ENCODE measurements at regions not wholly inside any gene's neighbourhood (a gene's known extent, or its start where the extent isn't known, plus 50 kb on each side); places are given as distances from the start of the nearest gene placed in this dataset.
"Not testable (repeated sequence)": the region's sequence is repeated elsewhere in the genome, so short reads cannot be mapped to it uniquely, and the experiment has no call there.

DNA sequence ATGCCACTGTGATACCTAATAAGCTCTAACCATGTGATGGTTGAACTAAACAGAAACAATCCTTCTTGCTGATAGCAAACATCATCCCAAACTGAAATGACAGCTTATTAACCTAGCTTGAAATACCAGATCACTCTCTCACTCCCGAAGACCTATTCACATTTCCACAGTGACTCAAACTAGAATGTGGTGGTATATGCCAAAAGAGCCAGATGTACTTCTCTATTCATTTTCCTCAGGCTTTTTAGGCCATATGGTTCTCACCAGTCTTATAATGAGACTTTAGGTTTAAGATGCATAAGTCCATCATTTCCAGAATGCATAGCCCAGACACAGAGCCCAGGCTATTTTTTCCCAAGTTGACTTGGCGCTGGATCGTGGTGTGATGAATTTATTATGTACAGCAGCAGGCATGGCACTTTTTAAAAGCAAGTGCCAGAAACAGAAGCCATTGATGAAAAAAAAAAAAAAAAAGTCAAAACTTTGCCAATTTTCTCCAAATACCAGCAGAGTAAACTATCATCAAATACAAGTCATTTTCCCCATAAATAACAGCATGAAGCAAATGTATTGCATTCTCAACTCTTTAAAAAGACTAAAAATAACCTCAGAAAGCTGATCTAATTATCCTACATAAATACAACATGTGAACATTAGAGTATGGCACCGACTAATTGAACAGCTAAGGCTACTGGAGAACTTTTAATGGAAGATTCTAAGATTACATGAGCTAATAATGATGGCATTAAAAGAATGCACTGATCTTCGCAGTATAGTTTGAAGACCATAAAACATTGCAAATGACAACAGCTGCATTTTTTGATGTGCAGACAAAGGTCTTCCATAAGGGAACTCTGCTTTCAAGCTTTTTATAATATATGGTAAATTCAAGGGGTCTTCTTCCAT is 365.4 kb downstream of the LRRIQ3 start:
- H3K4me3 ChIP-seq (ENCODE audit: low read depth, low read length): no peak overlapping the region
- TF ChIP-seq, protein P1, sequence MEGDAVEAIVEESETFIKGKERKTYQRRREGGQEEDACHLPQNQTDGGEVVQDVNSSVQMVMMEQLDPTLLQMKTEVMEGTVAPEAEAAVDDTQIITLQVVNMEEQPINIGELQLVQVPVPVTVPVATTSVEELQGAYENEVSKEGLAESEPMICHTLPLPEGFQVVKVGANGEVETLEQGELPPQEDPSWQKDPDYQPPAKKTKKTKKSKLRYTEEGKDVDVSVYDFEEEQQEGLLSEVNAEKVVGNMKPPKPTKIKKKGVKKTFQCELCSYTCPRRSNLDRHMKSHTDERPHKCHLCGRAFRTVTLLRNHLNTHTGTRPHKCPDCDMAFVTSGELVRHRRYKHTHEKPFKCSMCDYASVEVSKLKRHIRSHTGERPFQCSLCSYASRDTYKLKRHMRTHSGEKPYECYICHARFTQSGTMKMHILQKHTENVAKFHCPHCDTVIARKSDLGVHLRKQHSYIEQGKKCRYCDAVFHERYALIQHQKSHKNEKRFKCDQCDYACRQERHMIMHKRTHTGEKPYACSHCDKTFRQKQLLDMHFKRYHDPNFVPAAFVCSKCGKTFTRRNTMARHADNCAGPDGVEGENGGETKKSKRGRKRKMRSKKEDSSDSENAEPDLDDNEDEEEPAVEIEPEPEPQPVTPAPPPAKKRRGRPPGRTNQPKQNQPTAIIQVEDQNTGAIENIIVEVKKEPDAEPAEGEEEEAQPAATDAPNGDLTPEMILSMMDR (IDR thresholded peaks at IDR 0.05; ENCODE audit: control insufficient read depth, extremely low read depth, insufficient read depth): no peak
- no peak for DNase-seq (ENCODE audit: low read depth)

DNA sequence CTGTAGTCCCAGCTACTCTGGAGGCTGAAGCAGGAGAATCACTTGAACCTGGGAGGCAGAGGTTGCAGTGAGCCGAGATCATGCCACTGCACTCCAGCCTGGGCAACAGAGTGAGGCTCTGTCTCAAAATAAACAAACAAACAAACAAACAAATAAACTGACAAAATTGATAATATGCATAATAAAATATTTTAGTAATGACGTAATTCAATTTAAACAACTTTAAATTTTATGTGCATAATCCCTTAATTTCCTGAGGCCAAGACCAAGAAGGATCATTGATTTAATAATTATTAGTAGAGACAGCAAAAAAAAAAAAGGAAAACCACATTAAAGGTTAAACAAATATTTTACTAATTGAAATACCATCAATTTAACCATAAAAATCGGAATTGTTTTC is 370.7 kb downstream of the LRRIQ3 start:
- DNase-seq (ENCODE audit: low read depth); H3K4me3 ChIP-seq (ENCODE audit: low read depth, low read length): not testable (repeated sequence)

DNA sequence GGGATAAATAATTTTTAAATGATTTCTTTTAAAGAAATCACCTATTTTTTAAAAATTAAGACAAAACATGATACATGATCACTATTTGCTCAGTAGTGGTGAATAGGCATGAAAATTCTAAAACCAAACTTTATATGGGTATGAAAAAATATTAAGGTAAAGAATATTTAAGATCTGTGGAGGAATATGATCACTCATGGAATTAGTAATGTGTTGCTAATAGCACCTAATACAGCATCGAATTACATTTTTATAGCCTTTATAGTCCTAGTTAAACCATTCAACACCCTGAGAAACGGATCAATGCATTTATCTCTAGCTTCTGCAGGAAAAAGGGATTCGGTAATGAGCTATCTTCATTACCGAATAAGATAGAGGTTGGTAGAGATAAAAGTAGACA is 373.9 kb downstream of the LRRIQ3 start:
- TF ChIP-seq, protein P1 (IDR thresholded peaks at IDR 0.05; ENCODE audit: control insufficient read depth, extremely low read depth, insufficient read depth): no peak

DNA sequence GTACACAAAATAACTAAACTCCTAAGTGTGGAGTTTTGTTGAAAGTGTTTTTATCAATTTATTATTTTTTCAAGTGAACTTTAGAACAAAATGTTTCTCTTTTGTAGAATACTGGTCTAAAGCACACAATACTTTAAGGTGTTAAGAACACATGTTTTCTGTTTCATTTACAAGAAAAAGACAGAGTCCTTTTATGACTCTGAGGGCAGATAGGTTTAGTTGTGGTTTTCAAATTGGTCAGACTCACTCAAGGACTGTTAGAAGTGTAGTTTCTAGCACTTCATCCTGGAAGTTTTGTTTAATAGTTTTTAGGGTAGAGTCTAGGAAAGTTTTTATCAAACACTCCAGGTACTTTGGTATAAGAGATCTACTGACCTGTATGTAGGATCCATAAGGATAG is 376.5 kb downstream of the LRRIQ3 start:
- TF ChIP-seq, protein P1 (IDR thresholded peaks at IDR 0.05; ENCODE audit: control insufficient read depth, extremely low read depth, insufficient read depth): no peak
- DNase-seq (ENCODE audit: low read depth): no peak

More for the DNA sequence above, 373.9 kb downstream of the LRRIQ3 start:
- no peak for DNase-seq (ENCODE audit: low read depth)
- H3K4me3 ChIP-seq (ENCODE audit: low read depth, low read length): no peak overlapping the region

DNA sequence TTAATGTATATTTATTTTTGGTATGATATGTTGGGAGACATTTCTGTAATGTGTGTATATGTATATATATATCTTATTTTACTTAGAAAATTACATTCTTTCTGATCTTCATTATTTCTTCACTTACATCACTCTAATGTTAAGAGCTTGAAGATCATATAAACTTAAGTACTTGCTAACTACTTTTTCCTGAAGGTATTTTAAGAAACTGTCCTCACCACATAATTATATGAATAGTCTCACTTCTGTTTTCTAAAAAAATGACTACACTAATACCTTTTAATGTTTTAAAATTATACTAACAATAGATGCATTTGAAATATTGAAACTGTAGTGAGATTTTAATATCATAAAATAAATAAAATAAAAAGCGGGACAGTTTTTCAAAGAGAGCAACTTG is 377.1 kb downstream of the LRRIQ3 start:
- no peak overlapping the region for H3K4me3 ChIP-seq (ENCODE audit: low read depth, low read length)
- no peak for DNase-seq (ENCODE audit: low read depth)
- TF ChIP-seq, protein P1 (IDR thresholded peaks at IDR 0.05; ENCODE audit: control insufficient read depth, extremely low read depth, insufficient read depth): no peak

More for the DNA sequence above, 376.5 kb downstream of the LRRIQ3 start:
- no peak overlapping the region for H3K4me3 ChIP-seq (ENCODE audit: low read depth, low read length)

DNA sequence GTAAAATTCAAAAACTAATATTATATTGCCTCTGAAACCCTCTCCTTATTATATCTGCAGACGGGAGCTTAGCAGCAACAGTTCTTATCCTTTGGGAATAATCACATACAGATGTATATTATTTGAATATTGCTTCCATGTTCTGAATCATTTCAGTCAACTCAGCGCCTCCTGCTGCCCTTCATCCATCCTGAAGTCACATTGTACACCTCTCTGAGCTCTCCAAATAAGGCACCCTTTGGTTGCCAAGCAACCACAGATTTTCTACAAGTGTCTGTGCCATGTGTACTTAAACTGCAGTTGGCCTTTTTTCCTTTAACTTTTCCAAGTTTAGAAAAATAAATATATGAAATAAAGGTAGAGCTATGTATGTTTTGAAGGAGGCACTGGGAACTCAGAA is 384.3 kb downstream of the LRRIQ3 start:
- peak; percentile 11 for DNase-seq (ENCODE audit: low read depth)
- TF ChIP-seq, protein P1 (IDR thresholded peaks at IDR 0.05; ENCODE audit: control insufficient read depth, extremely low read depth, insufficient read depth): peak; percentile 49
- H3K4me3 ChIP-seq (ENCODE audit: low read depth, low read length): no peak overlapping the region

DNA sequence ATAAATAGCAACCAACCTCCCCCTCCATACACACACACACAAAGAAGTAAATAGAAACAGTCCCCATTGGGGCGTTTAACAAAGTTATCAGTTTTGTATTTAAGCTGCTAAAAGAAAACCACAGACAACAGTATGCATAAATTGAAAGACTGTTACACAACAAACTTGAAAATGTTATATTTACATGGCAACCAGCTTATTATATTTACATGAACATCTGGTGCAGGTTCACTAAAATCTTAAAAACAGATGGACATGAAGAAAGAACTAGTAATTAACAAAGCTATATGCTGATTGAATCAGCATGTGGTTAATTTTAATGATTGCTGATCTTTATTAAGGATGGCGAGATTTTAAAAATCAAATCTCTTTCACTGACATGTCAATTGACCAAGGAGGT is 384.7 kb downstream of the LRRIQ3 start:
- DNase-seq (ENCODE audit: low read depth): no peak
- no peak overlapping the region for H3K4me3 ChIP-seq (ENCODE audit: low read depth, low read length)
- TF ChIP-seq, protein P1 (IDR thresholded peaks at IDR 0.05; ENCODE audit: control insufficient read depth, extremely low read depth, insufficient read depth): no peak

All from LNCaP clone FGC (cell line).